D721Med (cell line): ENCODE measurements at regions not wholly inside any gene's neighbourhood (a gene's known extent, or its start where the extent isn't known, plus 50 kb on each side); places are given as distances from the start of the nearest gene placed in this dataset.
"Not testable (repeated sequence)": the region's sequence is repeated elsewhere in the genome, so short reads cannot be mapped to it uniquely, and the experiment has no call there.

Experiments used
- DNase-seq: peaks from one replicate; pipeline ENCODE4 v3.0.0; 2011; ENCODE audit warnings: low spot score; ENCODE audit not compliant: insufficient read length
- FAIRE-seq: peaks from 2 replicates; lab custom pipeline; 2011; peaks lifted over from hg19 to GRCh38; lab: Jason Lieb, UNC
- TF ChIP-seq, protein P1 (sequence below): IDR thresholded peaks from 2 replicates; pipeline ENCODE4 v1.5.1; 2012; ENCODE audit warnings: mild to moderate bottlenecking, control low read depth; ENCODE audit not compliant: insufficient read depth; ENCODE audit errors: missing control alignments

DNA sequence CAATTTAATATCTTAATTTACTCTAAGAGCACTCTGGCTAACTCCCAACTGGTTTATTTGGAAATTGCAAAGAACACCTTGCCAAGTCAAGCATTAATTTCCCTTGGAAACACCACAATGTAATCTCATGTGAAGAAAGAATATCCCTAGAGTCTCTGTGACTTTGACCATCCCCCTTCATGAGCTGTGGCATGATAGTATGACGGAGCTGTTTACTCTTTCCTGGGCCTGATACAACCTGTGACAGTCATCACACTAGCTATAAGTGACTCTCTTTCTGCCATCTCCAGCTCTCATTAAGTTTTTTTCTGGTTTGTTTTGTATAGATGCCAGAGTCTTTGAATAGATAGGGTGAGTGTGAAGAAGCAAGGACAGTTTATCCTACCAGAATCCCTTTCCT is 470.3 kb upstream of the JARID2 start:
- FAIRE-seq (no peak), DNase-seq (no peak)
- TF ChIP-seq, protein P1, sequence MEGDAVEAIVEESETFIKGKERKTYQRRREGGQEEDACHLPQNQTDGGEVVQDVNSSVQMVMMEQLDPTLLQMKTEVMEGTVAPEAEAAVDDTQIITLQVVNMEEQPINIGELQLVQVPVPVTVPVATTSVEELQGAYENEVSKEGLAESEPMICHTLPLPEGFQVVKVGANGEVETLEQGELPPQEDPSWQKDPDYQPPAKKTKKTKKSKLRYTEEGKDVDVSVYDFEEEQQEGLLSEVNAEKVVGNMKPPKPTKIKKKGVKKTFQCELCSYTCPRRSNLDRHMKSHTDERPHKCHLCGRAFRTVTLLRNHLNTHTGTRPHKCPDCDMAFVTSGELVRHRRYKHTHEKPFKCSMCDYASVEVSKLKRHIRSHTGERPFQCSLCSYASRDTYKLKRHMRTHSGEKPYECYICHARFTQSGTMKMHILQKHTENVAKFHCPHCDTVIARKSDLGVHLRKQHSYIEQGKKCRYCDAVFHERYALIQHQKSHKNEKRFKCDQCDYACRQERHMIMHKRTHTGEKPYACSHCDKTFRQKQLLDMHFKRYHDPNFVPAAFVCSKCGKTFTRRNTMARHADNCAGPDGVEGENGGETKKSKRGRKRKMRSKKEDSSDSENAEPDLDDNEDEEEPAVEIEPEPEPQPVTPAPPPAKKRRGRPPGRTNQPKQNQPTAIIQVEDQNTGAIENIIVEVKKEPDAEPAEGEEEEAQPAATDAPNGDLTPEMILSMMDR: no peak

DNA sequence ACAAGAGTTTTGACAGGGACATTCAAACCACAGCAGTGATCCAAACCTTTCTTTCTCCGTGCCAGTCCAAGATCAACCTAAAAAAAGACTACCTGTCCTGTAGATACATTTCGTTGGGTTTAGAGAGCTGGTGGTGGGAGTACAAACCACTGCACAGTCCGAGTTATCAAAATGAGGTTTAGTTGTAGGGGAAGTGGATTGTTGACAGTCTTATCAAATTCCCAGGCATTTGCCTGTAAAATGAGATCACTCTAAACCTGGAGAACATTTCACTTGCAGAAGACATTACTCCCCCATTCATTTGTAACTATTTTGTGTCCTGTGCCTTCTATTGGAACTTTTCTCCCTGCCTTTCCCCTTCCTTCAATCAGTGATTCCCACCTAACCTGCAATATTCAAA is 469.6 kb upstream of the JARID2 start:
- no peak for FAIRE-seq

DNA sequence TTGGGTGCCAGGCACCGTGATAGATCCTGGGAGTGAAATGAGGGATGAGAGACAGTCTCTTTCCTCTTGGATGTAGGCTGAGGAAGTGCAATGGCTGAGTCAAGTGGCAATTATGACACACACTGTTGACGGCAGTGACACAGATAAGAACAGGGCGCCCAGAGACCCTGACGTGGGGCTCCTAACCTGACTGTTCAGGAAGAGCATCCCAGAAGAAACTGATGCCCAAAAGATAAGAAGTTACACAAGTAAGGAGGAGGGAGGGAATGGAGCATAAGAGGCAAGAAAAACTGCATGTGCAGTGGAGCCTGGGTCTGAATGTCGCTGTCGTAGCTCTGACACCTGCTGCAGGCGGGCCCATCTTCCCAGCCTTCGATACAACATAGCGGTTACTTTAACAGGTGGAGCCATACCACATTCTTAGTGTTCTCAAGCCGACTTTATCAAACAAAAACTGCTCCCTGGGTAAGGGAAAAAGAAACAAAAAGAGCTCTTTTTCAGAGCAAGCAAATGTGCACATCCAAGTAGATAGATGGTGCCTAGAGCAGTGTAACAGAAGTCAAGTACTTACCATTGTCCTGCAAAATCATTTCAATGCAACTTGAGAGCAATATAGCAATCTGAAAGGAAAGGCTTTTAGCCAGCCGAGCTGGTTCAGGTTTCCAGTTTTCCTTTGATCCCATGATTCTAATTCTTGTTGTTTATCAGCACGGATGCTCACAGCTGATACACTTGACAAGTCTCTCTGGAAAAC is 463.9 kb upstream of the JARID2 start:
- TF ChIP-seq, protein P1: no peak
- DNase-seq: no peak
- FAIRE-seq: no peak

More for the DNA sequence above, 469.6 kb upstream of the JARID2 start:
- no peak for DNase-seq
- TF ChIP-seq, protein P1: no peak

DNA sequence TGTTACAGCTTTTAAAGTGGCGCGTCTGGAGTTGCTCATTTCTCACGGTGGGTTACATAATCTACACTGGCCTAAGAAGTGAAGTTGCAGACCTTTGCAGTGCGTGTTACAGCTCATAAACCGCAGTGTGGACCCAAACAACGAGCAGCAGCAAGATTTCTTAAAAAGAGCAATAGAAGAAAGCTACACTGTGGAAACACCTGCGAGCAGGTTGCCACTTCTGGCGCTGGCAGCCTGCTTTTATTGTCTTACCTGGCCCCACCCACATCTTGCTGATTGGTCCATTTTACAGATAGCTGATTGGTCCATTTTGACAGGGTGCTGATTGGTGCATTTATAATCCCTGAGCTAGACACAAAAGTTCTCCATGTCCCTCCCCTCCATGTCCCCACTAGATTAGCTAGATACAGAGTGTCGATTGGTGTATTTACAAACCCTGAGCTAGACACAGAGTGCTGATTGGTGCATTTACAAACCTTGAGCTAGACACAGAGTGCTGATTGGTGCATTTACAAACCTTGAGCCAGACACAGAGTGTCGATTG is 462.9 kb upstream of the JARID2 start:
- not testable (repeated sequence) for DNase-seq, FAIRE-seq

DNA sequence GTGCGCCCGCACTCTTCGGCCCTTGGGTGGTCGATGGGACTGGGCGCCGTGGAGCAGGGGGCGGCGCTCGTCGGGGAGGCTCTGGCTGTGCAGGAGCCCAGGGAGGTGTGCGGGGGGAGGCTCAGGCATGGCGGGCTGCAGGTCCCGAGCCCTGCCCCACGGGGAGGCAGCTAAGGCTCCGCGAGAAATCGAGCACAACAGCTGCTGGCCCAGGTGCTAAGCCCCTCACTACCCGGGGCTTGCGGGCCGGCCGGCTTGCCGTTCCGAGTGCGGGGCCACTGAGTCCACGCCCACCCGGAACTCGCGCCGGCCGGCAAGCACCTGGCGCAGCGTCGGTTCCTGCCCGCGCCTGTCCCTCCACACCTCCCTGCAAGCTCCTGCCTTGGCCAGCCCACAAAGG is 462.3 kb upstream of the JARID2 start:
- no peak for DNase-seq
- TF ChIP-seq, protein P1: no peak
- no peak for FAIRE-seq

DNA sequence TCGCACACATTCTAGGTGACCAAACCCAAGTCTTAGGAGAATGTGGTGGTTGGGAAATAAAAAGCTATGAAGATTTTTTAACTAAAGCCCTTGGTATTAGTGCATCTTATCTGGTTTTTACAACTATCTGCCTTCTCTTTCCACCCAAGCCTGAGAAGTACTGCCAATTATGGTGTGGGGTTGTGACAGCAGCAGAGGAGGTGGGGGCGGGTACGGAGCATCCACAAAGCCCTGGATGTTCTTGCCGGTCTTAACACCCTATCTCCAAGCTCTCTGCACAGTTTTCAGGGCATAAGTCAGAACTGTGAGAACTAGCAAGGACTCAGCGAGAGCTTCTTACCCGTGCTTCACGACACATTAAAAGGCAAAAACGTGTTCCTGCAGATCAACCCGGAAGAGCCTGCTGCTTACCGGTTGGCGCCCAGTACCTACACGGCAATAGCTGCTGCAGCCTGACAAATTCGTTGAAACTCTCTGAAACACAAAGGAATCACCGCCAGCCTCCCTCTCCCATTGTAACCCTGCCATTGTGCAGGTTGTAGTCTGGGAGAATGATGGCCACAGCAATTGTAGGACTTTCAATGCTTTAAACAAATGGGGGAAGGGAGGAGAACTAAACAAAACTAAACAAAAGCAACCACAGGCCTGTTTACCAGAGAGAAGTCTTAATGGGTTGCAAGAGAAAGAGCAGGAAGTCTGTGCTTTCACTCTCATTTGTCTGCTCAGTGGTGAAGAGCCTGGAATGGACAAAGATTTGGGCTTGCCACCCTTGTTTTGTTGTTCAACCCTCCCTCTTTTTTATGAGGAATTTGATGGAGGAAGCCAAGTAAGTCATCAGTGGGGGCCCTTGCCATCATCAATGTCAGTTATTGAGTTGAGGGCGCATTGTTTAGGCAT is 461.0 kb upstream of the JARID2 start:
- no peak for FAIRE-seq
- DNase-seq: no peak
- TF ChIP-seq, protein P1: no peak

DNA sequence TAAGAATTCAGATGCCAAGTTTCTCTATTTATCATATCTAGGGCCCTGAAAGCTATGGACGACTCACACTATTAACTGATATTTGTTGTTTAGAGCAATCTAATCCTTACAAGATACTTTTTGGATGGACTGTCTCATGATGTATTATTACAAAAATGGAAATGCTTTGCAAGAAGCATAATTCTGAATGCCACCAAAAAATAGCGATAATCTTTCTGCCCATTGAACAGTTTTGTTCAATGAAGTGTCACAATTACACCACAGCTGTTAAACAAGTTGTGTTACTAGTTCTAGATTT is 460.4 kb upstream of the JARID2 start:
- no peak for FAIRE-seq
- TF ChIP-seq, protein P1: no peak
- DNase-seq: no peak
